Fibroblast of lung (primary cell): ENCODE measurements at regions not wholly inside any gene's neighbourhood (a gene's known extent, or its start where the extent isn't known, plus 50 kb on each side); places are given as distances from the start of the nearest gene placed in this dataset.

Experiments used
- DNase-seq, 2 donors: peaks; one replicate each; pipeline versions ENCODE4 v3.0.0 to v3.0.0-alpha.2; 2010; ENCODE audit warnings: low read depth in 2 of 2
- H2AFZ ChIP-seq: 2 replicates; pipeline ENCODE4 v1.5.1; 2012; ENCODE audit warnings: low read length, control low read depth, inconsistent platforms
- H3K27ac ChIP-seq: 2 replicates; pipeline ENCODE4 v1.5.1; 2011; ENCODE audit warnings: low read length, control low read depth; ENCODE audit not compliant: insufficient read depth
- H3K27me3 ChIP-seq: 2 replicates; pipeline ENCODE4 v1.5.1; 2011; ENCODE audit warnings: mild to moderate bottlenecking, low read length; ENCODE audit not compliant: control insufficient read depth, insufficient read depth
- H3K36me3 ChIP-seq: 2 replicates; pipeline ENCODE4 v1.5.1; 2011; ENCODE audit warnings: low read length; ENCODE audit not compliant: control insufficient read depth, insufficient read depth
- H3K4me1 ChIP-seq: 2 replicates; pipeline ENCODE4 v1.5.1; 2011; ENCODE audit warnings: low read length; ENCODE audit not compliant: control insufficient read depth, insufficient read depth; ENCODE audit errors: extremely low read depth
- H3K4me2 ChIP-seq: 2 replicates; pipeline ENCODE4 v1.5.1; 2011; ENCODE audit warnings: low read length, control low read depth; ENCODE audit not compliant: insufficient read depth; ENCODE audit errors: extremely low read depth
- H3K4me3 ChIP-seq, 4 experiments: fragments of 200-600 bp in 1 of 4; sonication (generic) in 1 of 4; replicated peaks in 1 of 4; 2 replicates each; pipeline ENCODE4 v1.5.1; 2011 to 2016; ENCODE audit warnings: low read length in 4 of 4, low read depth in 3 of 4, mild to moderate bottlenecking in 3 of 4, control low read depth in 2 of 4, inconsistent platforms in 1 of 4, mixed read lengths in 1 of 4; ENCODE audit not compliant: insufficient read depth in 1 of 4; ENCODE audit errors: control extremely low read depth in 1 of 4
- H3K79me2 ChIP-seq: 2 replicates; pipeline ENCODE4 v1.5.1; 2012; ENCODE audit warnings: mild to moderate bottlenecking, low read length, inconsistent platforms; ENCODE audit not compliant: control insufficient read depth, insufficient read depth
- H3K9ac ChIP-seq: 2 replicates; pipeline ENCODE4 v1.5.1; 2011; ENCODE audit warnings: mild to moderate bottlenecking, low read length, control low read depth; ENCODE audit not compliant: insufficient read depth
- H3K9me3 ChIP-seq: 2 replicates; pipeline ENCODE4 v1.5.1; 2012; ENCODE audit warnings: low read depth, low read length; ENCODE audit not compliant: control insufficient read depth, insufficient read depth
- H4K20me1 ChIP-seq: 2 replicates; pipeline ENCODE4 v1.5.1; 2011; ENCODE audit warnings: low read length; ENCODE audit not compliant: control insufficient read depth, insufficient read depth; ENCODE audit errors: extremely low read depth
- EZH2 ChIP-seq: IDR thresholded peaks from 2 replicates; pipeline ENCODE4 v1.5.1; 2012; ENCODE audit warnings: low read length, control low read depth, mild to moderate bottlenecking; ENCODE audit errors: missing control alignments
- TF ChIP-seq, protein P1 (sequence below), 2 donors: IDR thresholded peaks in 1 of 2; conservative IDR thresholded peaks in 1 of 2; 1 replicate in 1 of 2; 2 replicates in 1 of 2; pipeline ENCODE4 v1.5.1; 2011 to 2012; ENCODE audit warnings: low read length in 2 of 2, control low read depth in 1 of 2, inconsistent platforms in 1 of 2, low read depth in 1 of 2, mild to moderate bottlenecking in 1 of 2

DNA sequence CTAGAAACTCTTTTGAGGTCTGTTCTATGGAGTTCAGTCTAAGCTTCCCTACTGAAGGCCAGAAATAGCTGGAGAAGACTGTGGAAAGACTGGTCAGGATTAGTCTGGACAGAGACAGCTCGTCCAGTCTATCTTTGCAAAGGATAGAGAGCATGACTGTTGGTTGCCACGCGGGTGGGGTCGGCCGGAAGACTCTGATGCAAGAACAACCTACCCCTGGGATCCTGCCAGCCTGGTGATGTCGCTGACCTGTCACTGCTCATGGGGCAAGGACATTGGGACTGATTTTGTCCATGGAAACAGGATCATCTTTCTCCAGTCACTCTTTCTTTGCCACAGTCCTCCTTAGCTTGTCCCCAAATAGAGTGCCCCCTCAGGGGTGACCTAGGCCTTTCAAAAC, 337.6 kb upstream of the NPSR1 start:
- Histone ChIP-seq H3K4me2 (no peak overlapping the region), H3K4me1 (no peaks in the 10 kb centered on the region), H3K27ac (no peak overlapping the region), H3K36me3 (no peaks in the 10 kb centered on the region), H3K9ac (no peak overlapping the region), H4K20me1 (no peaks in the 10 kb centered on the region), H2AFZ (no peak overlapping the region), H3K9me3 (no peaks in the 10 kb centered on the region), H3K27me3 (no peaks in the 10 kb centered on the region), H3K79me2 (no peaks in the 10 kb centered on the region), H3K4me3 (no peak overlapping the region)
- no peak for DNase-seq
- TF ChIP-seq, protein P1, sequence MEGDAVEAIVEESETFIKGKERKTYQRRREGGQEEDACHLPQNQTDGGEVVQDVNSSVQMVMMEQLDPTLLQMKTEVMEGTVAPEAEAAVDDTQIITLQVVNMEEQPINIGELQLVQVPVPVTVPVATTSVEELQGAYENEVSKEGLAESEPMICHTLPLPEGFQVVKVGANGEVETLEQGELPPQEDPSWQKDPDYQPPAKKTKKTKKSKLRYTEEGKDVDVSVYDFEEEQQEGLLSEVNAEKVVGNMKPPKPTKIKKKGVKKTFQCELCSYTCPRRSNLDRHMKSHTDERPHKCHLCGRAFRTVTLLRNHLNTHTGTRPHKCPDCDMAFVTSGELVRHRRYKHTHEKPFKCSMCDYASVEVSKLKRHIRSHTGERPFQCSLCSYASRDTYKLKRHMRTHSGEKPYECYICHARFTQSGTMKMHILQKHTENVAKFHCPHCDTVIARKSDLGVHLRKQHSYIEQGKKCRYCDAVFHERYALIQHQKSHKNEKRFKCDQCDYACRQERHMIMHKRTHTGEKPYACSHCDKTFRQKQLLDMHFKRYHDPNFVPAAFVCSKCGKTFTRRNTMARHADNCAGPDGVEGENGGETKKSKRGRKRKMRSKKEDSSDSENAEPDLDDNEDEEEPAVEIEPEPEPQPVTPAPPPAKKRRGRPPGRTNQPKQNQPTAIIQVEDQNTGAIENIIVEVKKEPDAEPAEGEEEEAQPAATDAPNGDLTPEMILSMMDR (conservative IDR thresholded peaks at IDR 0.05 in 1 of 2, IDR thresholded peaks at IDR 0.05 in 1 of 2; ENCODE audit: low read depth in 1 of 2, low read length in 2 of 2) = no peak
- TF ChIP-seq EZH2 = no peak

GRCh38 chr7:34320926-34321661, 336.9 kb upstream of the NPSR1 start:
- H3K79me2 ChIP-seq = no peaks in the 10 kb centered on the region
- no peaks in the 10 kb centered on the region for H4K20me1 ChIP-seq
- no peak overlapping the region for H2AFZ ChIP-seq
- no peaks in the 10 kb centered on the region for H3K36me3 ChIP-seq
- no peak overlapping the region for H3K27ac ChIP-seq
- no peak overlapping the region for H3K9ac ChIP-seq
- TF ChIP-seq EZH2 = no peak
- TF ChIP-seq, protein P1 (conservative IDR thresholded peaks at IDR 0.05 in 1 of 2, IDR thresholded peaks at IDR 0.05 in 1 of 2; ENCODE audit: low read depth in 1 of 2, low read length in 2 of 2) = peak; percentile 92 to 93
- H3K4me1 ChIP-seq = no peaks in the 10 kb centered on the region
- H3K27me3 ChIP-seq = no peaks in the 10 kb centered on the region
- peak; percentile 66 to 68 for DNase-seq
- peak overlapping the region in 1 of 4 experiments; percentile 30 for H3K4me3 ChIP-seq
- no peak overlapping the region for H3K4me2 ChIP-seq
- no peaks in the 10 kb centered on the region for H3K9me3 ChIP-seq

- Histone ChIP-seq H3K9ac (no peak overlapping the region), H3K9me3 (no peaks in the 10 kb centered on the region), H3K27me3 (no peaks in the 10 kb centered on the region), H3K36me3 (no peaks in the 10 kb centered on the region), H3K79me2 (no peaks in the 10 kb centered on the region), H3K27ac (no peak overlapping the region), H3K4me2 (no peak overlapping the region), H3K4me1 (no peaks in the 10 kb centered on the region), H3K4me3 (no peak overlapping the region), H2AFZ (no peak overlapping the region), H4K20me1 (no peaks in the 10 kb centered on the region)
- DNase-seq = no peak
- TF ChIP-seq, protein P1 (conservative IDR thresholded peaks at IDR 0.05 in 1 of 2, IDR thresholded peaks at IDR 0.05 in 1 of 2; ENCODE audit: low read depth in 1 of 2, low read length in 2 of 2) = no peak
- TF ChIP-seq EZH2 = no peak
Observed at GRCh38 chr7:34322841-34323240, 335.2 kb upstream of the NPSR1 start.
